ENCODE measurements at regions not wholly inside any gene's neighbourhood (a gene's known extent, or its start where the extent isn't known, plus 50 kb on each side); places are given as distances from the start of the nearest gene placed in this dataset.
"Not testable (repeated sequence)": the region's sequence is repeated elsewhere in the genome, so short reads cannot be mapped to it uniquely, and the experiment has no call there.

DNA sequence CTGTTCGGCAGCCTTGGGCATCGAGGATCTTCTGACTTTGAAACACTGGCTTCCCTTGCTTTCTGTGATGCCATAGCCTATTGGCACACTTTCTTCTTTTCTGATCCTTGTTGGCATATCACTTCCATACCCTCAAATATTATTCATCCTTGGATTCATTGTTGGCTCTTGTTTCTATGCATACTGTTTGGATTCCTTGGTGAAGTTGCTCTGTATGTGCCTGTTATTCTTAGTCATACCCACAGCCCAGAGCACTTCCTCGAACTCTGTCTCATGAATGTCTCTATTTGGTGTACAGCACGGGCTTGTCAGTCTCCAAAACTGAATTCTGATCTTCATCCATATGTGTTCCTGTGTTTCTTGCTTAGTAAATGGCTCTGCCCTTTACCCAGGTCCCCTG, 63.6 kb downstream of the NPIPB11 start:
- TF ChIP-seq CTCF (IDR thresholded peaks at IDR 0.05 in 4 of 5, conservative IDR thresholded peaks at IDR 0.05 in 1 of 5); POLR2A (IDR thresholded peaks at IDR 0.05): not testable (repeated sequence)

All from gastrocnemius medialis (tissue), 4 donors.